ENCODE measurements at regions not wholly inside any gene's neighbourhood (a gene's known extent, or its start where the extent isn't known, plus 50 kb on each side); places are given as distances from the start of the nearest gene placed in this dataset.

- H3K9ac ChIP-seq (ENCODE audit: low read depth, low read length, poor library complexity), result no peak overlapping the region
- no peak overlapping the region for H2BK120ac ChIP-seq (ENCODE audit: low read depth, low read length)
- no peak overlapping the region for H2BK12ac ChIP-seq (ENCODE audit: low read length)
- H2BK15ac ChIP-seq (ENCODE audit: low read length), result no peak overlapping the region
- no peak overlapping the region for H3K4ac ChIP-seq (ENCODE audit: low read length)
- no peak for DNase-seq (ENCODE audit: low spot score)
- no peak overlapping the region for H2AK5ac ChIP-seq (ENCODE audit: low read depth, low read length)
- no peak overlapping the region for H2BK5ac ChIP-seq (ENCODE audit: low read length)
- no peak overlapping the region for H3K14ac ChIP-seq (ENCODE audit: low read length)
- H3K27me3 ChIP-seq (ENCODE audit: control insufficient read depth in 3 of 3, insufficient read depth in 3 of 3, low read depth in 1 of 3, low read length in 3 of 3), result no peaks in the 10 kb centered on the region
- whole genome bisulfite sequencing, 2 donors (ENCODE audit: extremely low coverage in 2 of 2, insufficient read length in 2 of 2, insufficient replicate concordance in 1 of 2), result no CpG with 5 or more reads among the region's 4 CpGs
- no peak overlapping the region for H2AFZ ChIP-seq (ENCODE audit: low read length)
- H3K36me3 ChIP-seq (replicated peaks in 1 of 2; ENCODE audit: control insufficient read depth in 2 of 2, insufficient read depth in 2 of 2, low read length in 2 of 2), result no peaks in the 10 kb centered on the region
- no peak overlapping the region for H3K23ac ChIP-seq (ENCODE audit: low read depth, low read length, poor library complexity)
- no peak overlapping the region for H3K18ac ChIP-seq (ENCODE audit: low read length)
- peaks cover 0 to 16% of the 10 kb centered on the region in 2 donors for H3K4me1 ChIP-seq (ENCODE audit: control insufficient read depth in 2 of 2, insufficient read depth in 1 of 2, low read depth in 1 of 2, low read length in 2 of 2)
- no peak overlapping the region for H4K8ac ChIP-seq (ENCODE audit: low read depth, low read length)
- H4K91ac ChIP-seq (ENCODE audit: low read depth, low read length, poor library complexity), result no peak overlapping the region
- no peak overlapping the region for H3K4me2 ChIP-seq (ENCODE audit: insufficient read depth, low read length, poor library complexity, severe bottlenecking)
- H3K9me3 ChIP-seq (replicated peaks in 1 of 2; ENCODE audit: control insufficient read depth in 2 of 2, insufficient read depth in 1 of 2, low read depth in 1 of 2, low read length in 2 of 2), result peaks cover 0 to 19% of the 10 kb centered on the region in 2 donors
- no peak overlapping the region for H3K27ac ChIP-seq (replicated peaks; ENCODE audit: low read length)
- no peaks in the 10 kb centered on the region for H3K79me1 ChIP-seq (ENCODE audit: low read depth, low read length)
- no peak overlapping the region for H3K4me3 ChIP-seq (ENCODE audit: low read length in 2 of 2)
Measured at GRCh38 chr4:123823244-123823643, 426.6 kb downstream of the SPRY1 start.

DNA sequence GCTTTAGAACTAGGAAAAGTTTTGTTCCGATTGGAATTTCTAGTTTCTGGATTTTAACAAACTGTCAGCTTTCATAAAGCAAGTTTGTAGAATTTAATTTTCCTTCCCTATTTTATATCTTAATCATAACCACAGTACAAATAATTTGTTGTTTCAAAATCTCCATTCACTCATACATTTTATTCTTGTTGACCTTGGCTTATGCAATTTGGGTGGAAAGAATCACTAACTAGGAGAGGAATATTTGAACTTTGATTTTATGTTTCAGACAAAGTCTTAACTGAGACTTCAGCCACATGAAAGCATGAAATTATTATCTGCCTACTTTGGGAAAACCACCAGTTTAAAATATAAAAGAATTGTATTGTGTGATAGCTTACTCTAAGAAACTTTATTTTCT is 427.9 kb downstream of the SPRY1 start:
- no peaks in the 10 kb centered on the region for H3K36me3 ChIP-seq (replicated peaks in 1 of 2; ENCODE audit: control insufficient read depth in 2 of 2, insufficient read depth in 2 of 2, low read length in 2 of 2)
- H3K9ac ChIP-seq (ENCODE audit: low read depth, low read length, poor library complexity), result no peak overlapping the region
- H3K14ac ChIP-seq (ENCODE audit: low read length), result no peak overlapping the region
- H3K27me3 ChIP-seq (ENCODE audit: control insufficient read depth in 3 of 3, insufficient read depth in 3 of 3, low read depth in 1 of 3, low read length in 3 of 3), result no peaks in the 10 kb centered on the region
- H3K18ac ChIP-seq (ENCODE audit: low read length), result no peak overlapping the region
- no peak overlapping the region for H3K27ac ChIP-seq (replicated peaks; ENCODE audit: low read length)
- peaks cover 0 to 18% of the 10 kb centered on the region in 2 donors for H3K9me3 ChIP-seq (replicated peaks in 1 of 2; ENCODE audit: control insufficient read depth in 2 of 2, insufficient read depth in 1 of 2, low read depth in 1 of 2, low read length in 2 of 2)
- H2AK5ac ChIP-seq (ENCODE audit: low read depth, low read length), result no peak overlapping the region
- no peak overlapping the region for H2BK5ac ChIP-seq (ENCODE audit: low read length)
- H2BK120ac ChIP-seq (ENCODE audit: low read depth, low read length), result no peak overlapping the region
- H3K4me2 ChIP-seq (ENCODE audit: insufficient read depth, low read length, poor library complexity, severe bottlenecking), result no peak overlapping the region
- no peaks in the 10 kb centered on the region for H3K79me1 ChIP-seq (ENCODE audit: low read depth, low read length)
- H4K91ac ChIP-seq (ENCODE audit: low read depth, low read length, poor library complexity), result no peak overlapping the region
- WGBS, 2 donors (ENCODE audit: extremely low coverage in 2 of 2, insufficient read length in 2 of 2, insufficient replicate concordance in 1 of 2), result no CpG with 5 or more reads among the region's 1 CpG
- H3K4me1 ChIP-seq (ENCODE audit: control insufficient read depth in 2 of 2, insufficient read depth in 1 of 2, low read depth in 1 of 2, low read length in 2 of 2), result peaks cover 0 to 16% of the 10 kb centered on the region in 2 donors
- no peak overlapping the region for H3K4me3 ChIP-seq (ENCODE audit: low read length in 2 of 2)
- H3K4ac ChIP-seq (ENCODE audit: low read length), result no peak overlapping the region
- H2AFZ ChIP-seq (ENCODE audit: low read length), result no peak overlapping the region
- no peak overlapping the region for H4K8ac ChIP-seq (ENCODE audit: low read depth, low read length)
- H2BK15ac ChIP-seq (ENCODE audit: low read length), result no peak overlapping the region
- H3K23ac ChIP-seq (ENCODE audit: low read depth, low read length, poor library complexity), result no peak overlapping the region
- H2BK12ac ChIP-seq (ENCODE audit: low read length), result no peak overlapping the region
- DNase-seq (ENCODE audit: low spot score), result no peak

DNA sequence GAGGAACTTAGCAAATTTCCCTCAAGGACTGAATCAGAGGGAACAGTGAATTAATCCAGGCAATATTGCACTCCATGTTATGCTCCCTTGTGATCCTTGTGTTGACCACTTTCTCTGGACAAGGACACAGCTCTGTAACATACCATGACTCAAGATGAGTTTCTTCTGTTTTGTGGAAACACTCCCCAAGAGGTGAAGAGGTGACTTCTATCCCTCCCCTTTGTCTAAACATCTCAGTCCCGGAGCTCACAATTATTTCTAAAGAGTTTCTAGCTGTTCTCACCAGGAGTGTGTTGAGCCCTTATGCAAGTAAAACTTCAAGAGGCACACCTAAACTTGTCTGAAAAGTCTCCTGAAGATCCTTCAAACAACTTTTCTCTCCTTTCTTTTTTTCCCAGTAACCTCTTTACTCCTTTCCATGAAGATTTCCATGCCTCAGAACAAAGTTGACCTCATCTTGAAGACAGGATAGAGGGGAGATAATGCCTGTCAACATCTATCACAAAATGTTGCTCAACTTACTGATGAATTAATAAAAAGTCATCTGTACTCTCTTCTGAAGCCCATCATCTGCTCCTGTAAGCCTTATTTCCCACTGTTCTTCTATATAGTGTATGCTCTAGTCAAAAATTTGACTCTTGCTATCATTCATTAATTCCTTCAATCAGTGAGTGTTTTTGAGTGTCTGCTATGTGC is 429.1 kb downstream of the SPRY1 start:
- H2BK12ac ChIP-seq (ENCODE audit: low read length), result no peak overlapping the region
- no peak overlapping the region for H3K23ac ChIP-seq (ENCODE audit: low read depth, low read length, poor library complexity)
- no peak for DNase-seq (ENCODE audit: low spot score)
- H3K4me2 ChIP-seq (ENCODE audit: insufficient read depth, low read length, poor library complexity, severe bottlenecking), result no peak overlapping the region
- no peaks in the 10 kb centered on the region for H3K79me1 ChIP-seq (ENCODE audit: low read depth, low read length)
- H2AK5ac ChIP-seq (ENCODE audit: low read depth, low read length), result no peak overlapping the region
- no peak overlapping the region for H2BK5ac ChIP-seq (ENCODE audit: low read length)
- no CpG with 5 or more reads among the region's 1 CpG for WGBS, 2 donors (ENCODE audit: extremely low coverage in 2 of 2, insufficient read length in 2 of 2, insufficient replicate concordance in 1 of 2)
- H4K91ac ChIP-seq (ENCODE audit: low read depth, low read length, poor library complexity), result no peak overlapping the region
- H3K9ac ChIP-seq (ENCODE audit: low read depth, low read length, poor library complexity), result no peak overlapping the region
- H3K9me3 ChIP-seq (replicated peaks in 1 of 2; ENCODE audit: control insufficient read depth in 2 of 2, insufficient read depth in 1 of 2, low read depth in 1 of 2, low read length in 2 of 2), result peaks cover 0 to 18% of the 10 kb centered on the region in 2 donors
- no peak overlapping the region for H4K8ac ChIP-seq (ENCODE audit: low read depth, low read length)
- no peak overlapping the region for H3K4ac ChIP-seq (ENCODE audit: low read length)
- H2BK120ac ChIP-seq (ENCODE audit: low read depth, low read length), result no peak overlapping the region
- peak overlapping the region; percentile 16 for H2AFZ ChIP-seq (ENCODE audit: low read length)
- no peak overlapping the region for H3K14ac ChIP-seq (ENCODE audit: low read length)
- no peak overlapping the region for H3K27ac ChIP-seq (replicated peaks; ENCODE audit: low read length)
- H3K36me3 ChIP-seq (replicated peaks in 1 of 2; ENCODE audit: control insufficient read depth in 2 of 2, insufficient read depth in 2 of 2, low read length in 2 of 2), result no peaks in the 10 kb centered on the region
- no peaks in the 10 kb centered on the region for H3K27me3 ChIP-seq (ENCODE audit: control insufficient read depth in 3 of 3, insufficient read depth in 3 of 3, low read depth in 1 of 3, low read length in 3 of 3)
- H2BK15ac ChIP-seq (ENCODE audit: low read length), result no peak overlapping the region
- no peak overlapping the region for H3K4me3 ChIP-seq (ENCODE audit: low read length in 2 of 2)
- no peak overlapping the region for H3K18ac ChIP-seq (ENCODE audit: low read length)
- peaks cover 0 to 17% of the 10 kb centered on the region in 2 donors for H3K4me1 ChIP-seq (ENCODE audit: control insufficient read depth in 2 of 2, insufficient read depth in 1 of 2, low read depth in 1 of 2, low read length in 2 of 2)

GRCh38 chr4:123826896-123827295 is 430.3 kb downstream of the SPRY1 start:
- H3K9ac ChIP-seq (ENCODE audit: low read depth, low read length, poor library complexity), result no peak overlapping the region
- peaks cover 2 to 25% of the 10 kb centered on the region in 2 donors for H3K4me1 ChIP-seq (ENCODE audit: control insufficient read depth in 2 of 2, insufficient read depth in 1 of 2, low read depth in 1 of 2, low read length in 2 of 2)
- H2BK120ac ChIP-seq (ENCODE audit: low read depth, low read length), result no peak overlapping the region
- H3K4me3 ChIP-seq (ENCODE audit: low read length in 2 of 2), result no peak overlapping the region
- H4K8ac ChIP-seq (ENCODE audit: low read depth, low read length), result no peak overlapping the region
- H4K91ac ChIP-seq (ENCODE audit: low read depth, low read length, poor library complexity), result no peak overlapping the region
- WGBS, 2 donors (ENCODE audit: extremely low coverage in 2 of 2, insufficient read length in 2 of 2, insufficient replicate concordance in 1 of 2), result no CpG with 5 or more reads among the region's 2 CpGs
- DNase-seq (ENCODE audit: low spot score), result no peak
- H3K18ac ChIP-seq (ENCODE audit: low read length), result no peak overlapping the region
- no peak overlapping the region for H2AFZ ChIP-seq (ENCODE audit: low read length)
- H2AK5ac ChIP-seq (ENCODE audit: low read depth, low read length), result no peak overlapping the region
- no peak overlapping the region for H2BK5ac ChIP-seq (ENCODE audit: low read length)
- H3K4me2 ChIP-seq (ENCODE audit: insufficient read depth, low read length, poor library complexity, severe bottlenecking), result no peak overlapping the region
- no peaks in the 10 kb centered on the region for H3K79me1 ChIP-seq (ENCODE audit: low read depth, low read length)
- H2BK12ac ChIP-seq (ENCODE audit: low read length), result no peak overlapping the region
- no peak overlapping the region for H3K4ac ChIP-seq (ENCODE audit: low read length)
- H3K27ac ChIP-seq (replicated peaks; ENCODE audit: low read length), result no peak overlapping the region
- H3K23ac ChIP-seq (ENCODE audit: low read depth, low read length, poor library complexity), result no peak overlapping the region
- H3K27me3 ChIP-seq (ENCODE audit: control insufficient read depth in 3 of 3, insufficient read depth in 3 of 3, low read depth in 1 of 3, low read length in 3 of 3), result no peaks in the 10 kb centered on the region
- H2BK15ac ChIP-seq (ENCODE audit: low read length), result no peak overlapping the region
- no peak overlapping the region for H3K14ac ChIP-seq (ENCODE audit: low read length)
- H3K9me3 ChIP-seq (replicated peaks in 1 of 2; ENCODE audit: control insufficient read depth in 2 of 2, insufficient read depth in 1 of 2, low read depth in 1 of 2, low read length in 2 of 2), result peaks cover 0 to 18% of the 10 kb centered on the region in 2 donors
- H3K36me3 ChIP-seq (replicated peaks in 1 of 2; ENCODE audit: control insufficient read depth in 2 of 2, insufficient read depth in 2 of 2, low read length in 2 of 2), result no peaks in the 10 kb centered on the region
